Peyer's patch (tissue), 4 donors: ENCODE measurements at regions not wholly inside any gene's neighbourhood (a gene's known extent, or its start where the extent isn't known, plus 50 kb on each side); places are given as distances from the start of the nearest gene placed in this dataset.

ENCODE experiments used
- POLR2A ChIP-seq, 2 donors: fragments of 450-650 bp; IDR thresholded peaks; one replicate each; pipeline ENCODE4 v1.5.1; 2017; ENCODE audit warnings: antibody characterized with exemption in 2 of 2, mild to moderate bottlenecking in 2 of 2, moderate library complexity in 2 of 2
- TF ChIP-seq, protein P1 (sequence below), 6 experiments: fragments of 450-650 bp in 4 of 6; fragments of 200-600 bp in 2 of 6; sonication (generic) in 1 of 6; IDR thresholded peaks; one replicate each; pipeline ENCODE4 v1.5.1; 2017 to 2019; ENCODE audit warnings: antibody characterized with exemption in 6 of 6, mild to moderate bottlenecking in 3 of 6, moderate library complexity in 1 of 6

DNA sequence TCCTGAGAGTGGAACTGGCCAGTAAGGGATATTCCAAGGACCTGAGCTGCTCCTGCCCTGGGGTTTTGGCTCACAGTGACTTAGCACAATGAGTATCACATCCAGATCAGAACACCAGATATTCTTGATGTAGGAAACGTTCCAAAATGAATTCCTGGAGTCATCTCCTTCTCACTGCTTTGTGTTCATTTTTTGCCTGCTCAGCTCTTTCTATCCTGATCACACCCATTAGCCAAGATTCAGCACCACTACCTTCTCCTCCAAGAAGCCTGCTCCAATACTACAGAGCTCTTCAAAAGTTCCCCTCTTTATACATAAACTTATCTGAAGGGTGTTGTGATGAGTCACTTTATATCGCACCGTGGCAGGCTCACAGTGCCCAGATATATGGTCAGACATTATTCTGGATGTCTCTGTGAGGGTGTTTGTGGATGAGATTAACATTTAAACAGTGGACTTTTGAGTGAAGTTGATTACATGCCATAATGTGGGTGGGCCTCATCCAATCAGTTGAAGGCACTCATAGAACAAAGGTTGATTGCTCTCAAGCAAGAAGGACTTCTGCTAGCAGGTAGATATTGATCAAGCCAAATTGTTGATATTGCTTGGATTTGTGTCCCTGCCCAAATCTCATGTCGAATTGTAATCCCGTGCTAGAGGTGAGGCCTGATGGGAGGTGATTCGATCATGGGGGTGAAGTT lies 1155.2 kb upstream of the AUTS2 start:
- TF ChIP-seq, protein P1, sequence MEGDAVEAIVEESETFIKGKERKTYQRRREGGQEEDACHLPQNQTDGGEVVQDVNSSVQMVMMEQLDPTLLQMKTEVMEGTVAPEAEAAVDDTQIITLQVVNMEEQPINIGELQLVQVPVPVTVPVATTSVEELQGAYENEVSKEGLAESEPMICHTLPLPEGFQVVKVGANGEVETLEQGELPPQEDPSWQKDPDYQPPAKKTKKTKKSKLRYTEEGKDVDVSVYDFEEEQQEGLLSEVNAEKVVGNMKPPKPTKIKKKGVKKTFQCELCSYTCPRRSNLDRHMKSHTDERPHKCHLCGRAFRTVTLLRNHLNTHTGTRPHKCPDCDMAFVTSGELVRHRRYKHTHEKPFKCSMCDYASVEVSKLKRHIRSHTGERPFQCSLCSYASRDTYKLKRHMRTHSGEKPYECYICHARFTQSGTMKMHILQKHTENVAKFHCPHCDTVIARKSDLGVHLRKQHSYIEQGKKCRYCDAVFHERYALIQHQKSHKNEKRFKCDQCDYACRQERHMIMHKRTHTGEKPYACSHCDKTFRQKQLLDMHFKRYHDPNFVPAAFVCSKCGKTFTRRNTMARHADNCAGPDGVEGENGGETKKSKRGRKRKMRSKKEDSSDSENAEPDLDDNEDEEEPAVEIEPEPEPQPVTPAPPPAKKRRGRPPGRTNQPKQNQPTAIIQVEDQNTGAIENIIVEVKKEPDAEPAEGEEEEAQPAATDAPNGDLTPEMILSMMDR (IDR thresholded peaks at IDR 0.05): no peak
- TF ChIP-seq POLR2A (IDR thresholded peaks at IDR 0.05): no peak
